ENCODE measurements at regions not wholly inside any gene's neighbourhood (a gene's known extent, or its start where the extent isn't known, plus 50 kb on each side); places are given as distances from the start of the nearest gene placed in this dataset.

DNA sequence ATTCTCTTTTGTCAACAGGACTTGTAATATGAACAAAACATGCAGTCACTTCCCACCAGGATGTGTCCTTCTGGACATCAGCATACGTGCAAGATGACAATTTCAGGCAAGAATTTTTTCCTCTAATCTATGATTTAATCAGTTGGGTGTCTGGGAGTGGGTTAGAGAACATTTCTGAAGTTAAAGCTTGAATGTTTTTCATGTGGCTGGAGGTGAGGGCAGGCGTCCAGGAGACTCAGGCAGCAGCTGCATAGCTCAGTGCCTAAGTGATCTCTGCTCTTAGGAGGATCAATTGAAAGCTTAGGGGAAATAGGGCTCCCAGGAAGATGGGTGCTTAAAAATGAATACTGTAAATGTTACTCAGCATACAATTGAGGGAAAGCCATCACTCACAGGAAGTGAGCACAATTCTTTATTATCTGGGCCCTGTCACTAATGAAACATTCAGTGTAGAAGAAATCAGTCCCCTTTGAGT lies 457.6 kb upstream of the KLF6 start:
- TF ChIP-seq, protein P1, sequence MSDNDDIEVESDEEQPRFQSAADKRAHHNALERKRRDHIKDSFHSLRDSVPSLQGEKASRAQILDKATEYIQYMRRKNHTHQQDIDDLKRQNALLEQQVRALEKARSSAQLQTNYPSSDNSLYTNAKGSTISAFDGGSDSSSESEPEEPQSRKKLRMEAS (IDR thresholded peaks at IDR 0.05): no peak
- TF ChIP-seq EGR1 (IDR thresholded peaks at IDR 0.05): no peak
- no peak for TF ChIP-seq RAD21 (IDR thresholded peaks at IDR 0.05; ENCODE audit: low read depth)
- no peak for TF ChIP-seq YY1 (IDR thresholded peaks at IDR 0.05; ENCODE audit: low read depth)
- no peak for TF ChIP-seq TEAD4 (IDR thresholded peaks at IDR 0.05)
- TF ChIP-seq EP300 (IDR thresholded peaks at IDR 0.05; ENCODE audit: borderline replicate concordance): no peak
- TF ChIP-seq CREB1 (IDR thresholded peaks at IDR 0.05; ENCODE audit: low read depth): no peak
- TF ChIP-seq, protein P2, sequence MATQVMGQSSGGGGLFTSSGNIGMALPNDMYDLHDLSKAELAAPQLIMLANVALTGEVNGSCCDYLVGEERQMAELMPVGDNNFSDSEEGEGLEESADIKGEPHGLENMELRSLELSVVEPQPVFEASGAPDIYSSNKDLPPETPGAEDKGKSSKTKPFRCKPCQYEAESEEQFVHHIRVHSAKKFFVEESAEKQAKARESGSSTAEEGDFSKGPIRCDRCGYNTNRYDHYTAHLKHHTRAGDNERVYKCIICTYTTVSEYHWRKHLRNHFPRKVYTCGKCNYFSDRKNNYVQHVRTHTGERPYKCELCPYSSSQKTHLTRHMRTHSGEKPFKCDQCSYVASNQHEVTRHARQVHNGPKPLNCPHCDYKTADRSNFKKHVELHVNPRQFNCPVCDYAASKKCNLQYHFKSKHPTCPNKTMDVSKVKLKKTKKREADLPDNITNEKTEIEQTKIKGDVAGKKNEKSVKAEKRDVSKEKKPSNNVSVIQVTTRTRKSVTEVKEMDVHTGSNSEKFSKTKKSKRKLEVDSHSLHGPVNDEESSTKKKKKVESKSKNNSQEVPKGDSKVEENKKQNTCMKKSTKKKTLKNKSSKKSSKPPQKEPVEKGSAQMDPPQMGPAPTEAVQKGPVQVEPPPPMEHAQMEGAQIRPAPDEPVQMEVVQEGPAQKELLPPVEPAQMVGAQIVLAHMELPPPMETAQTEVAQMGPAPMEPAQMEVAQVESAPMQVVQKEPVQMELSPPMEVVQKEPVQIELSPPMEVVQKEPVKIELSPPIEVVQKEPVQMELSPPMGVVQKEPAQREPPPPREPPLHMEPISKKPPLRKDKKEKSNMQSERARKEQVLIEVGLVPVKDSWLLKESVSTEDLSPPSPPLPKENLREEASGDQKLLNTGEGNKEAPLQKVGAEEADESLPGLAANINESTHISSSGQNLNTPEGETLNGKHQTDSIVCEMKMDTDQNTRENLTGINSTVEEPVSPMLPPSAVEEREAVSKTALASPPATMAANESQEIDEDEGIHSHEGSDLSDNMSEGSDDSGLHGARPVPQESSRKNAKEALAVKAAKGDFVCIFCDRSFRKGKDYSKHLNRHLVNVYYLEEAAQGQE (IDR thresholded peaks at IDR 0.05; ENCODE audit: low read depth): no peak
- TF ChIP-seq CEBPB (IDR thresholded peaks at IDR 0.05): no peak
- TF ChIP-seq TAF1 (IDR thresholded peaks at IDR 0.05; ENCODE audit: low read depth): no peak
- no peak for TF ChIP-seq FOXM1 (IDR thresholded peaks at IDR 0.05; ENCODE audit: borderline replicate concordance, low read depth)
- no peak for TF ChIP-seq NFIC (IDR thresholded peaks at IDR 0.05)
- no peak for TF ChIP-seq TCF12 (IDR thresholded peaks at IDR 0.05; ENCODE audit: low read depth)

All from Ishikawa (cell line).